Left ventricle myocardium inferior (tissue), 1 donor: ENCODE measurements at regions not wholly inside any gene's neighbourhood (a gene's known extent, or its start where the extent isn't known, plus 50 kb on each side); places are given as distances from the start of the nearest gene placed in this dataset.

Source experiments
- DNase-seq: peaks from one replicate; pipeline ENCODE4 v3.0.0-alpha.2; 2020
- H3K27ac ChIP-seq: fragments of 200-600 bp; replicated peaks from 2 replicates; pipeline ENCODE4 v1.8.0; 2021
- H3K27me3 ChIP-seq: fragments of 200-600 bp; 2 replicates; pipeline ENCODE4 v1.8.0; 2021; ENCODE audit warnings: low read depth
- H3K36me3 ChIP-seq: fragments of 200-600 bp; 2 replicates; pipeline ENCODE4 v1.8.0; 2021
- H3K4me1 ChIP-seq: fragments of 200-600 bp; 2 replicates; pipeline ENCODE4 v1.8.0; 2021
- H3K4me3 ChIP-seq: fragments of 200-600 bp; 2 replicates; pipeline ENCODE4 v1.8.0; 2021; ENCODE audit warnings: mild to moderate bottlenecking, moderate library complexity
- H3K9me3 ChIP-seq: fragments of 200-600 bp; replicated peaks from 2 replicates; pipeline ENCODE4 v1.8.0; 2021
- CTCF ChIP-seq: fragments of 200-600 bp; IDR thresholded peaks from 2 replicates; pipeline ENCODE4 v1.8.0; 2021; ENCODE audit warnings: antibody characterized with exemption, mild to moderate bottlenecking, borderline replicate concordance
- intact Hi-C: fragments of 100-400 bp; cut with micrococcal nuclease; formaldehyde crosslinking; loops from one replicate; pipeline ENCODE4 v1.11.0; 2022
- donor health status: DM: no; HTN: yes; CAD: no; lungs with severe emphysema.

GRCh38 chr18:11322006-11322405 lies 172.6 kb upstream of the PIEZO2 start:
- no peak for TF ChIP-seq CTCF
- Histone ChIP-seq H3K27me3 (no peaks in the 10 kb centered on the region), H3K4me3 (no peak overlapping the region), H3K9me3 (no peaks in the 10 kb centered on the region), H3K27ac (no peak overlapping the region), H3K4me1 (peaks cover 5% of the 10 kb centered on the region), H3K36me3 (no peaks in the 10 kb centered on the region)
- intact Hi-C loops = no loop called here
- DNase-seq = no peak

GRCh38 chr18:11320986-11321385 lies 171.6 kb upstream of the PIEZO2 start:
- intact Hi-C loops = no loop called here
- H3K27me3 ChIP-seq = no peaks in the 10 kb centered on the region
- no peak for TF ChIP-seq CTCF
- no peak overlapping the region for H3K4me3 ChIP-seq
- H3K36me3 ChIP-seq = no peaks in the 10 kb centered on the region
- H3K27ac ChIP-seq = no peak overlapping the region
- DNase-seq = no peak
- H3K4me1 ChIP-seq = peaks cover 5% of the 10 kb centered on the region
- H3K9me3 ChIP-seq = no peaks in the 10 kb centered on the region

GRCh38 chr18:11316546-11316945 lies 167.2 kb upstream of the PIEZO2 start:
- H3K27me3 ChIP-seq = no peaks in the 10 kb centered on the region
- TF ChIP-seq CTCF = no peak
- no peaks in the 10 kb centered on the region for H3K9me3 ChIP-seq
- DNase-seq = no peak
- H3K36me3 ChIP-seq = no peaks in the 10 kb centered on the region
- H3K4me1 ChIP-seq = no peaks in the 10 kb centered on the region
- intact Hi-C loops = no loop called here
- H3K4me3 ChIP-seq = no peak overlapping the region
- H3K27ac ChIP-seq = no peak overlapping the region

GRCh38 chr18:11310476-11311086 lies 161.2 kb upstream of the PIEZO2 start:
- no peaks in the 10 kb centered on the region for H3K9me3 ChIP-seq
- H3K27me3 ChIP-seq = no peaks in the 10 kb centered on the region
- H3K27ac ChIP-seq = no peak overlapping the region
- peak; percentile 29 for DNase-seq
- peak; percentile 76 for TF ChIP-seq CTCF
- H3K4me3 ChIP-seq = no peak overlapping the region
- H3K36me3 ChIP-seq = no peaks in the 10 kb centered on the region
- peaks cover 2% of the 10 kb centered on the region for H3K4me1 ChIP-seq
- intact Hi-C loops = no loop called here

GRCh38 chr18:11309172-11309571 lies 159.8 kb upstream of the PIEZO2 start:
- TF ChIP-seq CTCF = no peak
- intact Hi-C loops = loop anchor here (5.0 kb wide), 1 partner anchor 207 kb away; no protein-coding TSS in a partner anchor
- H3K4me1 ChIP-seq = peaks cover 2% of the 10 kb centered on the region
- H3K36me3 ChIP-seq = no peaks in the 10 kb centered on the region
- no peak overlapping the region for H3K27ac ChIP-seq
- H3K4me3 ChIP-seq = no peak overlapping the region
- no peaks in the 10 kb centered on the region for H3K9me3 ChIP-seq
- DNase-seq = no peak
- H3K27me3 ChIP-seq = no peaks in the 10 kb centered on the region

GRCh38 chr18:11308499-11308898 lies 159.1 kb upstream of the PIEZO2 start:
- no peak for TF ChIP-seq CTCF
- H3K4me1 ChIP-seq = peaks cover 2% of the 10 kb centered on the region
- no peaks in the 10 kb centered on the region for H3K27me3 ChIP-seq
- no peak for DNase-seq
- intact Hi-C loops = loop anchor here (5.0 kb wide), 1 partner anchor 206 kb away; no protein-coding TSS in a partner anchor
- no peak overlapping the region for H3K4me3 ChIP-seq
- no peaks in the 10 kb centered on the region for H3K9me3 ChIP-seq
- H3K27ac ChIP-seq = no peak overlapping the region
- H3K36me3 ChIP-seq = no peaks in the 10 kb centered on the region
